ENCODE measurements at regions not wholly inside any gene's neighbourhood (a gene's known extent, or its start where the extent isn't known, plus 50 kb on each side); places are given as distances from the start of the nearest gene placed in this dataset.

- DNase-seq (no peak), ATAC-seq (replicated peaks in 1 of 2) (peak in 1 of 2 donors; percentile 23)
- no peak overlapping the region for H3K27ac Mint-ChIP-seq
- H3K4me1 Mint-ChIP-seq (ENCODE audit: low read depth), result peaks cover 3% of the 10 kb centered on the region
- H3K36me3 Mint-ChIP-seq (ENCODE audit: insufficient read depth in 2 of 2), result no peaks in the 10 kb centered on the region
- no peak overlapping the region for H3K4me3 Mint-ChIP-seq
- H3K9me3 Mint-ChIP-seq, result peaks cover 4% of the 10 kb centered on the region in 2 donors
- H3K27me3 Mint-ChIP-seq (ENCODE audit: low read depth), result no peaks in the 10 kb centered on the region
Observed at GRCh38 chr3:16113704-16114103, 60.8 kb upstream of the GALNT15 start.

GRCh38 chr3:16114429-16114828 lies 60.1 kb upstream of the GALNT15 start:
- Mint-ChIP-seq H3K4me3 (no peak overlapping the region), H3K4me1 (ENCODE audit: low read depth) (peaks cover 3% of the 10 kb centered on the region)
- no peak for ATAC-seq (replicated peaks in 1 of 2)

GRCh38 chr3:16114930-16115329 lies 59.5 kb upstream of the GALNT15 start:
- Mint-ChIP-seq H3K4me3 (no peak overlapping the region), H3K4me1 (ENCODE audit: low read depth) (peaks cover 3% of the 10 kb centered on the region), H3K36me3 (ENCODE audit: insufficient read depth in 2 of 2) (no peaks in the 10 kb centered on the region), H3K27ac (no peak overlapping the region), H3K9me3 (peaks cover 4% of the 10 kb centered on the region in 2 donors), H3K27me3 (ENCODE audit: low read depth) (no peaks in the 10 kb centered on the region)
- DNase-seq, result no peak
- ATAC-seq (replicated peaks in 1 of 2), result no peak

More at GRCh38 chr3:16114429-16114828, 60.1 kb upstream of the GALNT15 start:
- H3K36me3 Mint-ChIP-seq (ENCODE audit: insufficient read depth in 2 of 2), result no peaks in the 10 kb centered on the region
- no peaks in the 10 kb centered on the region for H3K27me3 Mint-ChIP-seq (ENCODE audit: low read depth)
- no peak for DNase-seq
- no peak overlapping the region for H3K27ac Mint-ChIP-seq
- peaks cover 4% of the 10 kb centered on the region in 2 donors for H3K9me3 Mint-ChIP-seq

GRCh38 chr3:16118396-16118795 lies 56.1 kb upstream of the GALNT15 start:
- Mint-ChIP-seq H3K9me3 (peaks cover 0 to 2% of the 10 kb centered on the region in 2 donors), H3K36me3 (ENCODE audit: insufficient read depth in 2 of 2) (no peaks in the 10 kb centered on the region), H3K4me3 (no peak overlapping the region), H3K27me3 (ENCODE audit: low read depth) (no peaks in the 10 kb centered on the region), H3K27ac (no peak overlapping the region), H3K4me1 (ENCODE audit: low read depth) (peaks cover 3% of the 10 kb centered on the region)
- DNase-seq (no peak), ATAC-seq (replicated peaks in 1 of 2) (no peak)

GRCh38 chr3:16119887-16120286 lies 54.6 kb upstream of the GALNT15 start:
- DNase-seq, result no peak
- Mint-ChIP-seq H3K27ac (no peak overlapping the region), H3K36me3 (ENCODE audit: insufficient read depth in 2 of 2) (no peaks in the 10 kb centered on the region), H3K4me1 (ENCODE audit: low read depth) (no peaks in the 10 kb centered on the region), H3K4me3 (no peak overlapping the region), H3K9me3 (no peaks in the 10 kb centered on the region), H3K27me3 (ENCODE audit: low read depth) (no peaks in the 10 kb centered on the region)
- no peak for ATAC-seq (replicated peaks in 1 of 2)

- Mint-ChIP-seq H3K9me3 (no peaks in the 10 kb centered on the region), H3K27ac (no peak overlapping the region), H3K4me1 (ENCODE audit: low read depth) (no peaks in the 10 kb centered on the region), H3K27me3 (ENCODE audit: low read depth) (no peaks in the 10 kb centered on the region), H3K36me3 (ENCODE audit: insufficient read depth in 2 of 2) (no peaks in the 10 kb centered on the region), H3K4me3 (no peak overlapping the region)
- DNase-seq, result no peak
- no peak for ATAC-seq (replicated peaks in 1 of 2)
Observed at GRCh38 chr3:16121391-16121790, 53.1 kb upstream of the GALNT15 start.

GRCh38 chr3:16122155-16122554 lies 52.3 kb upstream of the GALNT15 start:
- H3K27me3 Mint-ChIP-seq (ENCODE audit: low read depth), result no peaks in the 10 kb centered on the region
- no peaks in the 10 kb centered on the region for H3K9me3 Mint-ChIP-seq
- no peak overlapping the region for H3K27ac Mint-ChIP-seq
- H3K4me1 Mint-ChIP-seq (ENCODE audit: low read depth), result no peaks in the 10 kb centered on the region
- DNase-seq (no peak), ATAC-seq (replicated peaks in 1 of 2) (no peak)
- H3K4me3 Mint-ChIP-seq, result no peak overlapping the region
- no peaks in the 10 kb centered on the region for H3K36me3 Mint-ChIP-seq (ENCODE audit: insufficient read depth in 2 of 2)

GRCh38 chr3:16122661-16123060 lies 51.8 kb upstream of the GALNT15 start:
- H3K27ac Mint-ChIP-seq, result no peak overlapping the region
- ATAC-seq (replicated peaks in 1 of 2) (no peak), DNase-seq (no peak)
- no peak overlapping the region for H3K4me3 Mint-ChIP-seq
- H3K4me1 Mint-ChIP-seq (ENCODE audit: low read depth), result no peaks in the 10 kb centered on the region
- H3K27me3 Mint-ChIP-seq (ENCODE audit: low read depth), result no peaks in the 10 kb centered on the region
- no peaks in the 10 kb centered on the region for H3K36me3 Mint-ChIP-seq (ENCODE audit: insufficient read depth in 2 of 2)
- no peaks in the 10 kb centered on the region for H3K9me3 Mint-ChIP-seq

GRCh38 chr3:16124636-16125035 lies 49.8 kb upstream of the GALNT15 start:
- no peaks in the 10 kb centered on the region for H3K4me1 Mint-ChIP-seq (ENCODE audit: low read depth)
- ATAC-seq (replicated peaks in 1 of 2) (peak; percentile 72 to 90), DNase-seq (no peak)
- no peaks in the 10 kb centered on the region for H3K27me3 Mint-ChIP-seq (ENCODE audit: low read depth)
- H3K36me3 Mint-ChIP-seq (ENCODE audit: insufficient read depth in 2 of 2), result no peaks in the 10 kb centered on the region
- no peak overlapping the region for H3K27ac Mint-ChIP-seq
- no peak overlapping the region for H3K4me3 Mint-ChIP-seq
- H3K9me3 Mint-ChIP-seq, result no peaks in the 10 kb centered on the region
